Heart left ventricle (tissue), 16 donors: ENCODE measurements at regions not wholly inside any gene's neighbourhood (a gene's known extent, or its start where the extent isn't known, plus 50 kb on each side); places are given as distances from the start of the nearest gene placed in this dataset.
A peak's percentile ranks its signal among the peaks of the same experiment; 100 is the strongest.
"Not testable (repeated sequence)": the region's sequence is repeated elsewhere in the genome, so short reads cannot be mapped to it uniquely, and the experiment has no call there.

ENCODE experiments used
- ATAC-seq, 4 donors: fragments of 200-7000 bp; cut with Tn5 transposase; one replicate each; pipeline ENCODE4 v1.9.1; 2020 to 2022; ENCODE audit warnings: moderate library complexity in 4 of 4, mild to moderate bottlenecking in 3 of 4, moderate number of reproducible peaks in 1 of 4
- DNase-seq, 5 donors: peaks; one replicate each; pipeline ENCODE4 v3.0.0-alpha.2; 2020
- H3K27ac ChIP-seq, 12 donors: fragments of 200-600 bp; sonication (generic) in 4 of 12; one replicate each; pipeline versions ENCODE4 v1.5.0 to v1.8.0; 2016 to 2022; ENCODE audit warnings: mild to moderate bottlenecking in 2 of 12
- H3K27me3 ChIP-seq, 9 donors: fragments of 200-600 bp; sonication (generic) in 2 of 9; one replicate each; pipeline versions ENCODE4 v1.5.1 to v1.8.0; 2016 to 2022; ENCODE audit warnings: mild to moderate bottlenecking in 3 of 9
- H3K36me3 ChIP-seq, 9 donors: fragments of 200-600 bp; sonication (generic) in 2 of 9; one replicate each; pipeline versions ENCODE4 v1.5.0 to v1.8.0; 2018 to 2022; ENCODE audit warnings: mild to moderate bottlenecking in 2 of 9
- H3K4me1 ChIP-seq, 12 donors: fragments of 200-600 bp; sonication (generic) in 4 of 12; one replicate each; pipeline versions ENCODE4 v1.5.0 to v1.8.0; 2016 to 2022; ENCODE audit warnings: mild to moderate bottlenecking in 3 of 12
- H3K4me3 ChIP-seq, 12 donors: fragments of 200-600 bp; sonication (generic) in 4 of 12; one replicate each; pipeline versions ENCODE4 v1.5.0 to v1.8.0; 2017 to 2022; ENCODE audit warnings: mild to moderate bottlenecking in 9 of 12, moderate library complexity in 4 of 12
- H3K9me3 ChIP-seq, 12 donors: fragments of 200-600 bp; sonication (generic) in 4 of 12; one replicate each; pipeline versions ENCODE4 v1.5.0 to v1.8.0; 2016 to 2022; ENCODE audit warnings: mild to moderate bottlenecking in 1 of 12
- POLR2A ChIP-seq, 2 donors: fragments of 450-650 bp; IDR thresholded peaks; one replicate each; pipeline ENCODE4 v1.6.1; 2017; ENCODE audit warnings: antibody characterized with exemption in 2 of 2, mild to moderate bottlenecking in 2 of 2, moderate library complexity in 2 of 2
- WGBS, 4 donors: extraction: QIAGEN DNeasy Blood & Tissue Kit in 2 of 4; methylation state at CpG; one replicate each; pipeline versions ENCODE4 v1.1.5 to v1.1.7; 2013 to 2018; 5-methylcytosine and 5-hydroxymethylcytosine counted together
- intact Hi-C, 10 donors: fragments of 100-400 bp; cut with DNase I; formaldehyde crosslinking; loops; one replicate each; pipeline versions ENCODE4 v1.11.1 to v1.14.2; 2022
- TF ChIP-seq, protein P1 (sequence below), 12 donors: fragments of 200-600 bp; sonication (generic) in 4 of 12; IDR thresholded peaks; one replicate each; pipeline versions ENCODE4 v1.5.0 to v1.8.0; 2018 to 2022; ENCODE audit warnings: antibody characterized with exemption in 12 of 12, mild to moderate bottlenecking in 5 of 12
- donor health status: ischemic (EF 13 %, LVEDD 7.1; RV severe dilation, severe dysfunction).
- donor health status: healthy with polysubstance abuse.
- donor health status: DM: no; HTN: yes; CAD: no.
- donor health status: DM: no; HTN: no; CAD: no.
- donor health status: ischemic (EF 25% LVEDD 6.9; RV normal size, moderate dysfunction).
- donor health status: ischemic (EF 25% LVEDD 5.7; RV mildly dilated, moderate dysfunction).
- donor health status: healthy.
- donor health status: DM: yes; HTN: yes; CAD: no.
- donor health status: ischemic (EF 35%, LVEDD 5.7; RV mildly dilated, moderate dysfunction).
- donor health status: nonischemic (EF 11% LVEDD 7.7; RV severe dilation, severe dysfunction).
- donor health status: DM: yes; HTN: yes; CAD: no.
- donor health status: PGD.
- donor health status: ischemic (EF 29% LVEDD 5.4; RV normal size, mild dysfunction).
- donor health status: nonischemic (EF 23%, LVEDD 6.1; RV moderate dilation, normal function).

DNA sequence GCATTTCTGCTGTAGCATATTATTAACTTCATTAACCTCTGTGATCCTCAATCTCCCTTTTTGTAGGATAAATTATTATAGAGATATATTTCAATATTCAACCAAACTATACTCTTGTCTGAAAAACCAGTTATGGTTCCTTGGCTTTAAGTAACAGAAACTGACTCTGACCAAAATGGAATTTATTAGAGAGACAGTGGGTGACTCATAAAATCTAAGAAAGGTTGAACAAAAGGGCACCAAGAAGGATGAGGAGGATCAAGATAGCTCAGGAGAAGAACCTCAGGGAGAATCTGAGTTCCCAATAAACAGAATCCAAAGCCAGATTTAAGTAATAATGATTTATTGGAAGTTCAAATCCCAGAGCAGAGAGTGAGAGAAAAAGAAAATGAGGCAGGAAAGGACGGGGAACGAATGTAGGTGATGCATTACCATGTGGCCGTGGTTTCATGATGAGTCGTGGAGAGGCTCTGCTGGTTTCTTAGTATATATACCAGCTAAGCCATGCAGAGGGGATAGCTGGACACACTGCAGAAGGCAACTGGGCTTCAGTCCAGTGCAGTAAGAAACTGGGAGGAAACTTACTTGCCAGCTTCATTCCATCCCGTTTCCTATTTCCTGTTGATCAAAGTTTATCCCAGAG lies 151.5 kb upstream of the GOT2 start:
- Histone ChIP-seq H3K27ac (no peak overlapping the region), H3K4me3 (no peak overlapping the region), H3K9me3 (no peaks in the 10 kb centered on the region), H3K27me3 (no peaks in the 10 kb centered on the region), H3K4me1 (peaks cover 0 to 8% (median 0%) of the 10 kb centered on the region in 12 donors), H3K36me3 (no peaks in the 10 kb centered on the region)
- WGBS, 4 donors = 71 to 81% (median 77%) methylated on average over 5 of the region's 5 CpGs
- ATAC-seq (no peak), DNase-seq (no peak)
- intact Hi-C loops = no loop called here
- TF ChIP-seq, protein P1, sequence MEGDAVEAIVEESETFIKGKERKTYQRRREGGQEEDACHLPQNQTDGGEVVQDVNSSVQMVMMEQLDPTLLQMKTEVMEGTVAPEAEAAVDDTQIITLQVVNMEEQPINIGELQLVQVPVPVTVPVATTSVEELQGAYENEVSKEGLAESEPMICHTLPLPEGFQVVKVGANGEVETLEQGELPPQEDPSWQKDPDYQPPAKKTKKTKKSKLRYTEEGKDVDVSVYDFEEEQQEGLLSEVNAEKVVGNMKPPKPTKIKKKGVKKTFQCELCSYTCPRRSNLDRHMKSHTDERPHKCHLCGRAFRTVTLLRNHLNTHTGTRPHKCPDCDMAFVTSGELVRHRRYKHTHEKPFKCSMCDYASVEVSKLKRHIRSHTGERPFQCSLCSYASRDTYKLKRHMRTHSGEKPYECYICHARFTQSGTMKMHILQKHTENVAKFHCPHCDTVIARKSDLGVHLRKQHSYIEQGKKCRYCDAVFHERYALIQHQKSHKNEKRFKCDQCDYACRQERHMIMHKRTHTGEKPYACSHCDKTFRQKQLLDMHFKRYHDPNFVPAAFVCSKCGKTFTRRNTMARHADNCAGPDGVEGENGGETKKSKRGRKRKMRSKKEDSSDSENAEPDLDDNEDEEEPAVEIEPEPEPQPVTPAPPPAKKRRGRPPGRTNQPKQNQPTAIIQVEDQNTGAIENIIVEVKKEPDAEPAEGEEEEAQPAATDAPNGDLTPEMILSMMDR (IDR thresholded peaks at IDR 0.05) = no peak
- TF ChIP-seq POLR2A (IDR thresholded peaks at IDR 0.05) = no peak

DNA sequence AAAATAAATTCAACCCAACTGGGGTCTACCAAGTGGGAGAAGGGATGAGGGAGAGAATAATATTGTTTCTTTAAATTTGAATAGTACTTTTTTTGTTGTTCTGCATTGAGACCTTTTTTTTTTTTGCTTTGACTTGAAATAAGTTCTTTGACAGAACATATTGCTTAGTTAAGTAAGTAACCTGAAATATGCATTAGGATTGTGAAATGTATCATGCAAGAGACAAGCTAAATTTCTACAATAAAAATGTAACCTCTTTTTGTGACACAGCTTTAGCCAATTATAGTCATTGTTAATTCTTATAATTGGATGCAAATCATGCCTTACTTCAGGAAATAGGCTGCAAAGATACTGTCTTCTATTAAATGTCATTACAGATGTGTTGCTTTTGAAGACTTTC lies 150.0 kb upstream of the GOT2 start:
- Histone ChIP-seq H3K27ac (no peak overlapping the region), H3K9me3 (peaks cover 0 to 6% (median 0%) of the 10 kb centered on the region in 12 donors), H3K36me3 (no peaks in the 10 kb centered on the region), H3K27me3 (no peaks in the 10 kb centered on the region), H3K4me3 (no peak overlapping the region), H3K4me1 (peaks cover 0 to 8% (median 0%) of the 10 kb centered on the region in 12 donors)
- no peak for ATAC-seq
- DNase-seq = no peak
- intact Hi-C loops = no loop called here
- TF ChIP-seq, protein P1 (IDR thresholded peaks at IDR 0.05) = no peak
- TF ChIP-seq POLR2A (IDR thresholded peaks at IDR 0.05) = no peak

DNA sequence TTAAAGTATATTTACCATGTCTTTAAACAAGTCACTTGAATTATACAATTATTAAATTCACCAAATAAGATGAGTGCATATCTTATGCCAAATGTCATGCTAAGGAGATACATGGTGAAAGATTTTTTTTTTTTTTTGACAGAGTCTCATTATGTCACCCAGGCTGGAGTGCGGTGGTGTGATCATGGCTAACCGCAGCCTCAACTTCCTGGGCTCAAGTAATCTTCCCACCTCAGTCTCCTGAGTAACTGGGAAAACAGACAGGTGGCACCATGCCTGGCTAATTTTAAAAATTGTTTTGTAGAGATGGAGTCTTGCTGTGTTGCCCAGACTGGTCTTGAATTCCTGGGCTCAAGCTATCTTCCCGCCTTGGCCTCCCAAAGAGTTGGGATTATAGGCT lies 149.0 kb upstream of the GOT2 start:
- Histone ChIP-seq H3K27me3 (no peaks in the 10 kb centered on the region), H3K4me3 (no peak overlapping the region), H3K27ac (no peak overlapping the region), H3K36me3 (no peaks in the 10 kb centered on the region), H3K4me1 (peaks cover 0 to 8% (median 0%) of the 10 kb centered on the region in 12 donors), H3K9me3 (peaks cover 0 to 9% (median 2%) of the 10 kb centered on the region in 12 donors)
- no peak for TF ChIP-seq POLR2A (IDR thresholded peaks at IDR 0.05)
- TF ChIP-seq, protein P1 (IDR thresholded peaks at IDR 0.05) = no peak
- DNase-seq (no peak), ATAC-seq (no peak)
- 70 to 87% (median 85%) methylated on average over 3 of the region's 3 CpGs for WGBS, 4 donors
- intact Hi-C loops = no loop called here

DNA sequence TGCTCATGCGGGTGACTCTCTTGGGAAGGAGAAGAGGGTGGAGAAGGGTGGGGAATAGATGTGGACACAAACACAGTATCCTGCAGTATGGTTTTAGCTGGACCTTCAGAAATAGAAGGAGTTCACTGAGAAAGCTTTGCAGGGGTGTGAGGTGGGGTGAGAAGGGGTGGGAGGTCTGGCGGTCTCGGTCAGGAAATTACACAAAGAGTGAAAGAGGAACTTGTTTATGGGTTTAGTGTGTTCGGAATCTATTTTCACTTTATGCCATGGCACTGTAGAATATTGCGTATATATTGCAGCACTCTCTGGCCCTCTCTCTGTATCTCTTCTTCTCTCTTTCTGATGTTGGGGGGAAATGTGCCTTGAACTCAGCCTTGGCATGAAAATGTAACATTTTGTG lies 148.2 kb upstream of the GOT2 start:
- H3K9me3 ChIP-seq = peaks cover 0 to 14% (median 3%) of the 10 kb centered on the region in 12 donors
- H3K4me1 ChIP-seq = peaks cover 0 to 8% (median 0%) of the 10 kb centered on the region in 12 donors
- TF ChIP-seq POLR2A (IDR thresholded peaks at IDR 0.05) = no peak
- TF ChIP-seq, protein P1 (IDR thresholded peaks at IDR 0.05) = no peak
- H3K36me3 ChIP-seq = no peaks in the 10 kb centered on the region
- ATAC-seq (peak in 1 of 4 donors; percentile 49), DNase-seq (no peak)
- H3K4me3 ChIP-seq = no peak overlapping the region
- intact Hi-C loops = no loop called here
- 84 to 91% (median 87%) methylated on average over 5 of the region's 5 CpGs for WGBS, 4 donors
- H3K27ac ChIP-seq = peak overlapping the region in 1 of 12 donors; percentile 13
- H3K27me3 ChIP-seq = no peaks in the 10 kb centered on the region

DNA sequence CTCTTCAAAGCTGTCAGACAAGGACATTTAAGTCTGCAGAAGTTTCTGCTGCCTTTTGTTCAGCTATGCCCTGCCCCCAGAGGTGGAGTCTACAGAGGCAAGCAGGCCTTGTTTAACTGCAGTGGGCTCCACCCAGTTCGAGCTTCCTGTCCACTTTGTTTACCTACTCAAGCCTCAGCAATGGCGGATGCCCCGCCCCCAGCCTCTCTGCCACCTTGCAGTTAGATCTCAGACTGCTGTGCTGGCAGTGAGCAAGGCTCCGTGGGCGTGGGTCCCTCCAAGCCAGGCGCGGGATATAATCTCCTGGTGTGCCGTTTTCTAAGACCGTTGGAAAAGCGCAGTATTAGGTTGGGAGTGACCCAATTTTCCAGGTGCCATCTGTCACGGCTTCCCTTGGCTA lies 144.5 kb upstream of the GOT2 start:
- 88 to 94% (median 92%) methylated on average over 8 to 11 of the region's 11 CpGs for WGBS, 4 donors
- H3K9me3 ChIP-seq = peaks cover 0 to 22% (median 5%) of the 10 kb centered on the region in 12 donors
- H3K4me3 ChIP-seq, H3K27me3 ChIP-seq, H3K27ac ChIP-seq, ATAC-seq, DNase-seq, intact Hi-C loops, H3K36me3 ChIP-seq, H3K4me1 ChIP-seq: not testable (repeated sequence)
